PC-9 (cell line): ENCODE measurements at regions not wholly inside any gene's neighbourhood (a gene's known extent, or its start where the extent isn't known, plus 50 kb on each side); places are given as distances from the start of the nearest gene placed in this dataset.
"Not testable (repeated sequence)": the region's sequence is repeated elsewhere in the genome, so short reads cannot be mapped to it uniquely, and the experiment has no call there.

Source experiments
- BruUV-seq: library from RNA; stranded (reverse); fragments of 400-500 nt; replicated peaks from 2 replicates; lab custom pipeline; 2021; lab: Mats Ljungman, UMichigan
- CTCF ChIA-PET: fragments of 300-600 bp; sonication (Branson Sonifier 250); formaldehyde crosslinking; loops from one replicate; lab custom pipeline; 2022; ENCODE audit warnings: antibody characterized with exemption; lab: Charles Lee
- POLR2A ChIA-PET: fragments of 300-600 bp; sonication (Branson Sonifier 250); formaldehyde crosslinking; loops from one replicate; lab custom pipeline; 2022; ENCODE audit warnings: antibody characterized with exemption; ENCODE audit not compliant: unreplicated experiment; lab: Charles Lee
- DNase-seq, 2 experiments: peaks; one replicate each; pipeline versions ENCODE4 v3.0.0 to v3.0.0-alpha.2; 2015 to 2022; ENCODE audit warnings: mixed read lengths in 1 of 2
- H2AFZ ChIP-seq: fragments of 200-600 bp; sonication (generic); 2 replicates; pipeline ENCODE4 v1.8.1; 2017; ENCODE audit warnings: antibody characterized with exemption
- H3F3A ChIP-seq: fragments of 200-600 bp; sonication (generic); 2 replicates; pipeline ENCODE4 v1.8.1; 2017; ENCODE audit warnings: antibody characterized with exemption, mild to moderate bottlenecking, low read depth; ENCODE audit not compliant: insufficient read depth
- H3K27ac ChIP-seq: fragments of 200-600 bp; sonication (generic); 2 replicates; pipeline ENCODE4 v1.6.1; 2016; ENCODE audit warnings: mixed run types
- H3K27me3 ChIP-seq: fragments of 200-600 bp; sonication (generic); 2 replicates; pipeline ENCODE4 v1.6.1; 2016; ENCODE audit warnings: low read depth, mixed run types; ENCODE audit not compliant: insufficient read depth
- H3K36me3 ChIP-seq: fragments of 200-600 bp; sonication (generic); 2 replicates; pipeline ENCODE4 v1.6.1; 2016; ENCODE audit warnings: low read depth, mixed run types
- H3K4me1 ChIP-seq: fragments of 200-600 bp; sonication (generic); replicated peaks from 2 replicates; pipeline ENCODE4 v1.6.1; 2016; ENCODE audit warnings: mixed run types; ENCODE audit not compliant: insufficient read depth
- H3K4me2 ChIP-seq: fragments of 200-600 bp; sonication (generic); 2 replicates; pipeline ENCODE4 v1.6.1; 2017; ENCODE audit warnings: mixed run types
- H3K4me3 ChIP-seq: fragments of 200-600 bp; sonication (generic); 2 replicates; pipeline ENCODE4 v1.6.1; 2016; ENCODE audit warnings: mixed run types
- H3K79me2 ChIP-seq: fragments of 200-600 bp; sonication (generic); 2 replicates; pipeline ENCODE4 v1.6.1; 2017; ENCODE audit warnings: low read depth, mixed run types
- H3K9me2 ChIP-seq: fragments of 200-600 bp; sonication (generic); 2 replicates; pipeline ENCODE4 v1.8.1; 2017; ENCODE audit warnings: mild to moderate bottlenecking; ENCODE audit not compliant: insufficient read depth
- H3K9me3 ChIP-seq: fragments of 200-600 bp; sonication (generic); 2 replicates; pipeline ENCODE4 v1.8.1; 2016; ENCODE audit warnings: low read depth; ENCODE audit not compliant: insufficient read depth
- H4K20me1 ChIP-seq: fragments of 200-600 bp; sonication (generic); 2 replicates; pipeline ENCODE4 v1.8.1; 2017; ENCODE audit not compliant: insufficient read depth
- CTCF ChIP-seq: fragments of 200-600 bp; sonication (generic); conservative IDR thresholded peaks from 2 replicates; pipeline ENCODE4 v1.6.1; 2017; ENCODE audit warnings: mixed run types, antibody characterized with exemption, mild to moderate bottlenecking, moderate library complexity
- EZH2 ChIP-seq: fragments of 200-600 bp; sonication (generic); IDR thresholded peaks from 2 replicates; pipeline ENCODE4 v1.8.0; 2017; ENCODE audit warnings: antibody characterized with exemption, low read depth
- intact Hi-C: fragments of 100-400 bp; cut with micrococcal nuclease; formaldehyde crosslinking; loops from one replicate; pipeline ENCODE4 v1.10.0; 2022; ENCODE audit not compliant: unreplicated experiment

- Histone ChIP-seq H3K4me2 (no peak overlapping the region), H2AFZ (no peak overlapping the region), H3K4me3 (no peak overlapping the region), H3K9me2 (no peaks in the 10 kb centered on the region), H3K36me3 (no peaks in the 10 kb centered on the region), H4K20me1 (no peaks in the 10 kb centered on the region), H3K9me3 (no peaks in the 10 kb centered on the region), H3K4me1 (no peaks in the 10 kb centered on the region), H3F3A (no peaks in the 10 kb centered on the region), H3K79me2 (no peaks in the 10 kb centered on the region), H3K27ac (no peak overlapping the region), H3K27me3 (peaks cover 13% of the 10 kb centered on the region)
- DNase-seq: no peak
- intact Hi-C loops: no loop called here
- POLR2A ChIA-PET: no interaction called here
- CTCF ChIA-PET: no interaction called here
- TF ChIP-seq EZH2: no peak
- TF ChIP-seq CTCF: no peak
- no TSS peak for BruUV-seq
These were observed 67.9 kb upstream of the TBL1X start for GRCh38 chrX:9396930-9397329.

GRCh38 chrX:9401051-9401450 lies 63.8 kb upstream of the TBL1X start:
- H3K4me2 ChIP-seq: no peak overlapping the region
- no peak overlapping the region for H3K27ac ChIP-seq
- intact Hi-C loops: no loop called here
- BruUV-seq: no TSS peak
- no peak for DNase-seq
- 0 out of 2 replicates have a peak, but pooled peaks cover 2% of the 10 kb centered on the region for H3K9me3 ChIP-seq
- H2AFZ ChIP-seq: no peak overlapping the region
- no peaks in the 10 kb centered on the region for H3K79me2 ChIP-seq
- no peaks in the 10 kb centered on the region for H4K20me1 ChIP-seq
- H3K36me3 ChIP-seq: no peaks in the 10 kb centered on the region
- no peak for TF ChIP-seq EZH2
- no peak for TF ChIP-seq CTCF
- H3F3A ChIP-seq: no peaks in the 10 kb centered on the region
- H3K4me1 ChIP-seq: no peaks in the 10 kb centered on the region
- ChIA-PET CTCF (no interaction called here), POLR2A (no interaction called here)
- H3K4me3 ChIP-seq: no peak overlapping the region
- peaks cover 40% of the 10 kb centered on the region for H3K27me3 ChIP-seq
- H3K9me2 ChIP-seq: no peaks in the 10 kb centered on the region

- H3K79me2 ChIP-seq: no peaks in the 10 kb centered on the region
- POLR2A ChIA-PET: no interaction called here
- H3K4me3 ChIP-seq: no peak overlapping the region
- peaks cover 45% of the 10 kb centered on the region for H3K27me3 ChIP-seq
- no peak overlapping the region for H3K27ac ChIP-seq
- intact Hi-C loops: no loop called here
- H3K4me1 ChIP-seq: no peaks in the 10 kb centered on the region
- H3K9me3 ChIP-seq: peaks cover 2% of the 10 kb centered on the region; the same call in 1 of the 2 replicates
- H3F3A ChIP-seq: no peaks in the 10 kb centered on the region
- CTCF ChIA-PET: no interaction called here
- H3K9me2 ChIP-seq: no peaks in the 10 kb centered on the region
- no peak overlapping the region for H3K4me2 ChIP-seq
- H4K20me1 ChIP-seq: no peaks in the 10 kb centered on the region
- BruUV-seq: no TSS peak
- no peak overlapping the region for H2AFZ ChIP-seq
- TF ChIP-seq EZH2 (no peak), CTCF (no peak)
- no peaks in the 10 kb centered on the region for H3K36me3 ChIP-seq
- no peak for DNase-seq
These were observed 61.5 kb upstream of the TBL1X start for GRCh38 chrX:9403374-9403773.

GRCh38 chrX:9405635-9406034 lies 59.2 kb upstream of the TBL1X start:
- BruUV-seq, CTCF ChIA-PET, POLR2A ChIA-PET: not testable (repeated sequence)

GRCh38 chrX:9410889-9411288 lies 54.0 kb upstream of the TBL1X start:
- intact Hi-C loops, DNase-seq, H3K9me2 ChIP-seq, H3K36me3 ChIP-seq, BruUV-seq, H3K27ac ChIP-seq, H3K4me1 ChIP-seq, CTCF ChIA-PET, H3K4me3 ChIP-seq, H3F3A ChIP-seq, H3K4me2 ChIP-seq, H3K9me3 ChIP-seq, POLR2A ChIA-PET, H4K20me1 ChIP-seq, H3K79me2 ChIP-seq, H2AFZ ChIP-seq: not testable (repeated sequence)
- H3K27me3 ChIP-seq: peaks cover 44% of the 10 kb centered on the region

More at GRCh38 chrX:9405635-9406034, 59.2 kb upstream of the TBL1X start:
- H3F3A ChIP-seq, H3K4me3 ChIP-seq, H3K27ac ChIP-seq, H3K9me3 ChIP-seq, H3K36me3 ChIP-seq, H3K4me2 ChIP-seq, H4K20me1 ChIP-seq, H2AFZ ChIP-seq, H3K9me2 ChIP-seq, H3K4me1 ChIP-seq, intact Hi-C loops, H3K79me2 ChIP-seq: not testable (repeated sequence)
- DNase-seq: peak in 1 of 2 experiments; percentile 3
- H3K27me3 ChIP-seq: peaks cover 57% of the 10 kb centered on the region
